SK-N-SH treated with all-trans-retinoic acid at 6 μM for 48 hours (cell line): ENCODE measurements at regions not wholly inside any gene's neighbourhood (a gene's known extent, or its start where the extent isn't known, plus 50 kb on each side); places are given as distances from the start of the nearest gene placed in this dataset.

Source experiments
- ATAC-seq: fragments of 200-7000 bp; cut with Tn5 transposase; 3 replicates; pipeline ENCODE4 v1.9.1; 2020; ENCODE audit warnings: mild to moderate bottlenecking, moderate library complexity
- ARNTL ChIP-seq: fragments of 450-650 bp; formaldehyde crosslinking; IDR thresholded peaks from 2 replicates; pipeline ENCODE4 v1.5.0; 2020; ENCODE audit warnings: low read depth, mild to moderate bottlenecking, moderate library complexity, borderline replicate concordance
- BACH2 ChIP-seq: fragments of 250-450 bp; sonication (Bioruptor Pico); IDR thresholded peaks from 2 replicates; pipeline ENCODE4 v1.9.0; 2021; ENCODE audit warnings: mild to moderate bottlenecking, borderline replicate concordance
- CREB5 ChIP-seq: fragments of 250-450 bp; sonication (Bioruptor Pico); IDR thresholded peaks from 2 replicates; pipeline ENCODE4 v1.5.1; 2020; ENCODE audit warnings: low read depth, mild to moderate bottlenecking, moderate library complexity
- CSDC2 ChIP-seq: fragments of 250-450 bp; sonication (Bioruptor Pico); IDR thresholded peaks from 2 replicates; pipeline ENCODE4 v1.5.0; 2020; ENCODE audit warnings: mild to moderate bottlenecking, moderate library complexity
- CSRNP3 ChIP-seq: fragments of 250-450 bp; sonication (Bioruptor Pico); IDR thresholded peaks from 2 replicates; pipeline ENCODE4 v1.5.1; 2021; ENCODE audit warnings: mild to moderate bottlenecking, moderate library complexity
- ESRRG ChIP-seq: fragments of 250-450 bp; sonication (Bioruptor Pico); IDR thresholded peaks from 2 replicates; pipeline ENCODE4 v1.6.1; 2021; ENCODE audit warnings: mild to moderate bottlenecking
- GLIS3 ChIP-seq: fragments of 250-450 bp; sonication (Bioruptor Pico); IDR thresholded peaks from 2 replicates; pipeline ENCODE4 v1.5.0; 2020; ENCODE audit warnings: mild to moderate bottlenecking, moderate library complexity
- ISL1 ChIP-seq: fragments of 250-450 bp; sonication (Bioruptor Pico); IDR thresholded peaks from 2 replicates; pipeline ENCODE4 v2.1.2; 2022; ENCODE audit warnings: mild to moderate bottlenecking, moderate library complexity
- OSR1 ChIP-seq: fragments of 250-450 bp; sonication (Bioruptor Pico); IDR thresholded peaks from 2 replicates; pipeline ENCODE4 v1.8.0; 2022; ENCODE audit warnings: moderate library complexity, mild to moderate bottlenecking, inconsistent platforms
- PATZ1 ChIP-seq: fragments of 250-450 bp; sonication (Bioruptor Pico); IDR thresholded peaks from 2 replicates; pipeline ENCODE4 v1.8.0; 2020; ENCODE audit warnings: mild to moderate bottlenecking, moderate library complexity, borderline replicate concordance
- POU6F1 ChIP-seq: fragments of 250-450 bp; sonication (Bioruptor Pico); IDR thresholded peaks from 2 replicates; pipeline ENCODE4 v1.8.0; 2021; ENCODE audit warnings: low read depth, mild to moderate bottlenecking, moderate library complexity, borderline replicate concordance
- PPARA ChIP-seq: fragments of 250-450 bp; sonication (Bioruptor Pico); IDR thresholded peaks from 2 replicates; pipeline ENCODE4 v1.5.0; 2020; ENCODE audit warnings: mild to moderate bottlenecking, borderline replicate concordance
- RARB ChIP-seq: fragments of 250-450 bp; sonication (Bioruptor Pico); IDR thresholded peaks from 2 replicates; pipeline ENCODE4 v1.8.0; 2021; ENCODE audit warnings: mild to moderate bottlenecking, moderate library complexity
- SNAI2 ChIP-seq: fragments of 250-450 bp; sonication (Bioruptor Pico); IDR thresholded peaks from 2 replicates; pipeline ENCODE4 v1.5.0; 2020; ENCODE audit warnings: mild to moderate bottlenecking, moderate library complexity
- TCF4 ChIP-seq: fragments of 250-450 bp; sonication (Bioruptor Pico); IDR thresholded peaks from 2 replicates; pipeline ENCODE4 v1.8.0; 2021; ENCODE audit warnings: mild to moderate bottlenecking, moderate library complexity, borderline replicate concordance
- TOX ChIP-seq: fragments of 250-450 bp; sonication (Bioruptor Pico); IDR thresholded peaks from 2 replicates; pipeline ENCODE4 v1.8.0; 2021; ENCODE audit warnings: mild to moderate bottlenecking, moderate library complexity, borderline replicate concordance
- TSHZ2 ChIP-seq: fragments of 250-450 bp; sonication (Bioruptor Pico); IDR thresholded peaks from 2 replicates; pipeline ENCODE4 v1.5.0; 2020; ENCODE audit warnings: mild to moderate bottlenecking, moderate library complexity
- ZC3H10 ChIP-seq: fragments of 250-450 bp; sonication (Bioruptor Pico); IDR thresholded peaks from 2 replicates; pipeline ENCODE4 v1.5.1; 2021; ENCODE audit warnings: mild to moderate bottlenecking, moderate library complexity
- ZFP3 ChIP-seq: fragments of 250-450 bp; sonication (Bioruptor Pico); IDR thresholded peaks from 2 replicates; pipeline ENCODE4 v1.5.0; 2020; ENCODE audit warnings: mild to moderate bottlenecking, moderate library complexity
- ZFP30 ChIP-seq: fragments of 450-650 bp; formaldehyde crosslinking; IDR thresholded peaks from 2 replicates; pipeline ENCODE4 v1.5.0; 2022; ENCODE audit warnings: mild to moderate bottlenecking, moderate library complexity
- ZNF565 ChIP-seq: fragments of 450-650 bp; formaldehyde crosslinking; conservative IDR thresholded peaks from 2 replicates; pipeline ENCODE4 v1.5.0; 2020; ENCODE audit warnings: low read depth, mild to moderate bottlenecking, moderate library complexity
- ZNF70 ChIP-seq: fragments of 450-650 bp; formaldehyde crosslinking; IDR thresholded peaks from 2 replicates; pipeline ENCODE4 v1.5.0; 2020; ENCODE audit warnings: mild to moderate bottlenecking, moderate library complexity
- ZNF8 ChIP-seq: fragments of 450-650 bp; formaldehyde crosslinking; IDR thresholded peaks from 2 replicates; pipeline ENCODE4 v1.5.0; 2020; ENCODE audit warnings: mild to moderate bottlenecking, moderate library complexity

GRCh38 chr5:2492476-2492875 is 259.0 kb downstream of the IRX2 start:
- no peak for ATAC-seq
- TF ChIP-seq ARNTL, result no peak
- no peak for TF ChIP-seq TOX

GRCh38 chr5:2491846-2492245 is 259.6 kb downstream of the IRX2 start:
- ATAC-seq, result no peak
- TF ChIP-seq ZC3H10 (CRISPR knock-in tag) (no peak), ARNTL (no peak), ZFP3 (CRISPR knock-in tag) (no peak), CSDC2 (CRISPR knock-in tag) (no peak), OSR1 (CRISPR knock-in tag) (no peak), BACH2 (CRISPR knock-in tag) (no peak), TOX (no peak), POU6F1 (CRISPR knock-in tag) (no peak), ZNF70 (CRISPR knock-in tag) (no peak), ESRRG (CRISPR knock-in tag) (no peak), TSHZ2 (CRISPR knock-in tag) (no peak), CSRNP3 (CRISPR knock-in tag) (no peak), ISL1 (CRISPR knock-in tag) (no peak), ZNF8 (CRISPR knock-in tag) (no peak), RARB (CRISPR knock-in tag) (no peak), TCF4 (CRISPR knock-in tag) (no peak), PPARA (CRISPR knock-in tag) (no peak), PATZ1 (CRISPR knock-in tag) (no peak), ZNF565 (no peak)
- TF ChIP-seq, all 23 proteins: peak for 0

DNA sequence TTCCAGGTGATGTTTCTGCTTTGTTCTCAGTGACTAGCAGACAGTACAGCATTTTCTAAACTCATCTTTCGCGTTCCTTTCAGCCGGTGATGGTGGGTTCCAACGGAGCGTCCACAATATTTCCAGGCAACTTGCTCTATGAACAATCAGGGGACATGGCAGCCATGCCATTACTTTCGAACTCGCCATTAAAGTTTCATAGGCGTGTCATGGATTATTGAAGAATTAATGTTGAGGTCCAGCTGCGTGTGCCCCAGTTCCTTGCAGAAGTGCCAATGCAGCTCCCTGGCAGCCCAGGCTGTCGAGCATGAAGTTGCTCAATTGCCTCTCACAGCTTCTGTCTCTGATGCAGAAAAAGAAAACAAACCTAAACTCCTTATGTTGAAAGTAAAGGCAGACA is 262.2 kb downstream of the IRX2 start:
- ATAC-seq, result no peak
- TF ChIP-seq TSHZ2 (CRISPR knock-in tag) (no peak), CREB5 (CRISPR knock-in tag) (no peak), CSDC2 (CRISPR knock-in tag) (no peak), ZNF70 (CRISPR knock-in tag) (no peak), RARB (CRISPR knock-in tag) (no peak), ZFP3 (CRISPR knock-in tag) (no peak), ARNTL (no peak), CSRNP3 (CRISPR knock-in tag) (no peak), SNAI2 (no peak), ESRRG (CRISPR knock-in tag) (no peak), PATZ1 (CRISPR knock-in tag) (no peak), GLIS3 (no peak), ZC3H10 (CRISPR knock-in tag) (no peak), BACH2 (CRISPR knock-in tag) (no peak), ZFP30 (CRISPR knock-in tag) (no peak)
